LNCAP (cell line): ENCODE measurements at regions not wholly inside any gene's neighbourhood (a gene's known extent, or its start where the extent isn't known, plus 50 kb on each side); places are given as distances from the start of the nearest gene placed in this dataset.

Source experiments
- CTCF ChIP-seq: fragments of 450-650 bp; IDR thresholded peaks from 2 replicates; pipeline ENCODE4 v1.5.1; 2017; ENCODE audit warnings: mild to moderate bottlenecking

GRCh38 chr1:191162762-191163161 is 685.1 kb upstream of the BRINP3 start:
- TF ChIP-seq CTCF = no peak

GRCh38 chr1:191163621-191164020 is 686.0 kb upstream of the BRINP3 start:
- TF ChIP-seq CTCF = no peak

DNA sequence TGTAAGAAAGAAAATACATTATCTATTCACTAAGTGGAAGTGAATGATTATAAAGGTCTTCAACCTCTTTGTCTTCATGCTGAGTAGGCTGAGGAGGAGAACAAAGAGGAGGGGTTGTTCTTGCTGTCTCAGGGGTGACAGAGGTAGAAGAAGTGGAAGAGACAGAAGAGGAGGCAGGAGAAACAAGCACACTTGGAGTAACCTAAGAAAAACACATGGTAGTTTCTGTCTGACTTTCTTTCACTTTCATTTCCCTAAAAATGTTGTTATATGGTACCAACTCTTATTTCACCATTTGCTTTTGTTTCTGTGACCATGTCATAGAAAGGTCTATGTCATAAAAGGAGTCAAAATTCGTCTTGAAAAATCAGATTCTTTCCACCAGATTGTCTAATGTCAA is 696.6 kb upstream of the BRINP3 start:
- no peak for TF ChIP-seq CTCF

GRCh38 chr1:191176131-191176530 is 698.5 kb upstream of the BRINP3 start:
- TF ChIP-seq CTCF = no peak

- no peak for TF ChIP-seq CTCF
Measured at GRCh38 chr1:191206513-191207207, 729.0 kb upstream of the BRINP3 start.

- TF ChIP-seq CTCF = no peak
Measured at GRCh38 chr1:191222206-191222605, 744.5 kb upstream of the BRINP3 start.

GRCh38 chr1:191240925-191241324 is 763.3 kb upstream of the BRINP3 start:
- TF ChIP-seq CTCF = no peak
